ENCODE measurements at regions not wholly inside any gene's neighbourhood (a gene's known extent, or its start where the extent isn't known, plus 50 kb on each side); places are given as distances from the start of the nearest gene placed in this dataset.

- no peak for TF ChIP-seq POLR2AphosphoS5 (IDR thresholded peaks at IDR 0.05)
- no peak for TF ChIP-seq EP300 (IDR thresholded peaks at IDR 0.05; ENCODE audit: low read depth)
- TF ChIP-seq CTCF (IDR thresholded peaks at IDR 0.05) = no peak
These were observed 130.2 kb upstream of the ELL2 start for GRCh38 chr5:96091874-96092273.
